ENCODE measurements at regions not wholly inside any gene's neighbourhood (a gene's known extent, or its start where the extent isn't known, plus 50 kb on each side); places are given as distances from the start of the nearest gene placed in this dataset.

GRCh38 chr3:103009609-103010008 lies 574.8 kb downstream of the ZPLD1 start:
- H3K4me3 ChIP-seq = no peak overlapping the region
- DNase-seq = no peak
- no peaks in the 10 kb centered on the region for H3K4me1 ChIP-seq (replicated peaks in 1 of 2)
- H3K9me3 ChIP-seq (replicated peaks in 1 of 3) = no peaks in the 10 kb centered on the region
- no peak overlapping the region for H3K27ac ChIP-seq
- intact Hi-C loops (cut with DNase I) = no loop called here
- H3K36me3 ChIP-seq (replicated peaks in 1 of 2) = no peaks in the 10 kb centered on the region
- TF ChIP-seq, protein P1, sequence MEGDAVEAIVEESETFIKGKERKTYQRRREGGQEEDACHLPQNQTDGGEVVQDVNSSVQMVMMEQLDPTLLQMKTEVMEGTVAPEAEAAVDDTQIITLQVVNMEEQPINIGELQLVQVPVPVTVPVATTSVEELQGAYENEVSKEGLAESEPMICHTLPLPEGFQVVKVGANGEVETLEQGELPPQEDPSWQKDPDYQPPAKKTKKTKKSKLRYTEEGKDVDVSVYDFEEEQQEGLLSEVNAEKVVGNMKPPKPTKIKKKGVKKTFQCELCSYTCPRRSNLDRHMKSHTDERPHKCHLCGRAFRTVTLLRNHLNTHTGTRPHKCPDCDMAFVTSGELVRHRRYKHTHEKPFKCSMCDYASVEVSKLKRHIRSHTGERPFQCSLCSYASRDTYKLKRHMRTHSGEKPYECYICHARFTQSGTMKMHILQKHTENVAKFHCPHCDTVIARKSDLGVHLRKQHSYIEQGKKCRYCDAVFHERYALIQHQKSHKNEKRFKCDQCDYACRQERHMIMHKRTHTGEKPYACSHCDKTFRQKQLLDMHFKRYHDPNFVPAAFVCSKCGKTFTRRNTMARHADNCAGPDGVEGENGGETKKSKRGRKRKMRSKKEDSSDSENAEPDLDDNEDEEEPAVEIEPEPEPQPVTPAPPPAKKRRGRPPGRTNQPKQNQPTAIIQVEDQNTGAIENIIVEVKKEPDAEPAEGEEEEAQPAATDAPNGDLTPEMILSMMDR (IDR thresholded peaks at IDR 0.05) = no peak
- no peak for TF ChIP-seq POLR2A (IDR thresholded peaks at IDR 0.05)
- H3K27me3 ChIP-seq = no peaks in the 10 kb centered on the region

- intact Hi-C loops (cut with DNase I) = no loop called here
- H3K4me1 ChIP-seq (replicated peaks in 1 of 2) = no peaks in the 10 kb centered on the region
- H3K36me3 ChIP-seq (replicated peaks in 1 of 2) = no peaks in the 10 kb centered on the region
- TF ChIP-seq, protein P1 (IDR thresholded peaks at IDR 0.05) = no peak
- no peak for TF ChIP-seq POLR2A (IDR thresholded peaks at IDR 0.05)
- H3K27ac ChIP-seq = no peak overlapping the region
- no peaks in the 10 kb centered on the region for H3K9me3 ChIP-seq (replicated peaks in 1 of 3)
- H3K4me3 ChIP-seq = no peak overlapping the region
- H3K27me3 ChIP-seq = no peaks in the 10 kb centered on the region
- DNase-seq = no peak
Observed at GRCh38 chr3:103025880-103026279, 591.1 kb downstream of the ZPLD1 start.

DNA sequence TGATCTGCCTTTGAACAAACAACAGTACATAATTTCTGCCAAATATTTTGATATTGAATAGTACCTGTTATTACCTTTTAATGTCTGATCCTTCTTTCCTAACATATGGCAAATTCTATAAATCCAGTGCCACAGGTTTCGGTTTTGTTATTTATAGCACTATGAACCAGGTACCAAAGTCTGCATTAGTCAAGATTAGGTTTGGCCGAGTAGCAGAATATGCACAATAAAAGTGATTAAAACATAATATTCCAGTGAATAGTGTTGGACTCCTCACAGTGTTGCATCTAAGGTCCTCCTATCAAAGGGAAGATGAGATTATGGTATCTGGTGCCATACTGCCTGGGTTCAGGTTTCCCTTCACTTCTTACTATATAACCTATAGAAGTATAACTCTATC lies 599.0 kb downstream of the ZPLD1 start:
- no peak for DNase-seq
- H3K4me3 ChIP-seq = no peak overlapping the region
- intact Hi-C loops (cut with DNase I) = no loop called here
- no peaks in the 10 kb centered on the region for H3K9me3 ChIP-seq (replicated peaks in 1 of 3)
- no peak overlapping the region for H3K27ac ChIP-seq
- 78 to 91% (median 82%) methylated on average over 2 of the region's 2 CpGs for WGBS, 4 donors
- no peaks in the 10 kb centered on the region for H3K27me3 ChIP-seq
- TF ChIP-seq POLR2A (IDR thresholded peaks at IDR 0.05) = no peak
- TF ChIP-seq, protein P1 (IDR thresholded peaks at IDR 0.05) = no peak
- no peaks in the 10 kb centered on the region for H3K4me1 ChIP-seq (replicated peaks in 1 of 2)
- H3K36me3 ChIP-seq (replicated peaks in 1 of 2) = no peaks in the 10 kb centered on the region

DNA sequence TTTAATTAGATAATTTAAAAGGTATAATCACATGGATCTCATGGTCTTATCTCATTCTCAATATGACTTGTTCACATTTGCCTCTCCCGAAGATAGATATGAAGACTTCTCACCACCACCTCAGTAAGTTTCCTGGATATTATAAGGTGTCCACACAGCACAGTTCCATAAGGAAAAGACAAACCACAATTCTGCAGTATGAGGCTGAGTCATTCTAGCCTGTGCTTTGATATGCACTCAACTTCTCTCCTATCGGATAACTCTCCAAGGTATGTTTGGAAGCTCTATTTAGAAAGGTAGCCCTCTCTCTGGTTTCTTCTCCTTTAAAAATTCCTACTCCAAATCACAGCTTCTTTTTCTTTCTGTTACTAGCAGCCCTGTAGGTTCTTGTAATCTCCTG lies 612.8 kb downstream of the ZPLD1 start:
- Histone ChIP-seq H3K27me3 (no peaks in the 10 kb centered on the region), H3K4me1 (replicated peaks in 1 of 2) (peaks cover 0 to 5% of the 10 kb centered on the region in 2 donors), H3K27ac (no peak overlapping the region), H3K36me3 (replicated peaks in 1 of 2) (no peaks in the 10 kb centered on the region), H3K4me3 (no peak overlapping the region), H3K9me3 (replicated peaks in 1 of 3) (no peaks in the 10 kb centered on the region)
- intact Hi-C loops (cut with DNase I) = no loop called here
- 74 to 80% (median 76%) methylated on average over 2 of the region's 2 CpGs for WGBS, 4 donors
- no peak for DNase-seq
- no peak for TF ChIP-seq POLR2A (IDR thresholded peaks at IDR 0.05)
- TF ChIP-seq, protein P1 (IDR thresholded peaks at IDR 0.05) = no peak
